Activated CD8-positive, alpha-beta memory T cell treated with anti-CD3 and anti-CD28 coated beads, Interleukin-2, amount 10 ng/mL, durations not matched to agents 7 days and 5 days (primary cell): ENCODE measurements at regions not wholly inside any gene's neighbourhood (a gene's known extent, or its start where the extent isn't known, plus 50 kb on each side); places are given as distances from the start of the nearest gene placed in this dataset.

ENCODE experiments used
- ATAC-seq: fragments of 150-1000 bp; cut with Tn5 transposase; one replicate; pipeline ENCODE4 v1.10.0; 2021; ENCODE audit warnings: moderate library complexity
- CTCF ChIA-PET: fragments of 350-600 bp; sonication (Branson Sonifier 250); formaldehyde crosslinking; loops from one replicate; lab custom pipeline; 2021; ENCODE audit warnings: antibody characterized with exemption; lab: Charles Lee
- DNase-seq: peaks from one replicate; pipeline ENCODE4 v3.0.0-alpha.2; 2020
- H3K27ac Mint-ChIP-seq: one replicate; pipeline ENCODE4 v1.8.0; 2021; ENCODE audit warnings: mild to moderate bottlenecking, mixed read lengths
- H3K27me3 Mint-ChIP-seq: one replicate; pipeline ENCODE4 v1.8.0; 2021; ENCODE audit warnings: mixed read lengths
- H3K36me3 Mint-ChIP-seq: one replicate; pipeline ENCODE4 v1.8.0; 2021; ENCODE audit warnings: mild to moderate bottlenecking, mixed read lengths
- H3K4me1 Mint-ChIP-seq: one replicate; pipeline ENCODE4 v1.8.0; 2021; ENCODE audit warnings: mixed read lengths
- H3K4me3 Mint-ChIP-seq: one replicate; pipeline ENCODE4 v1.8.0; 2021; ENCODE audit warnings: mild to moderate bottlenecking, moderate library complexity, mixed read lengths
- H3K9me3 Mint-ChIP-seq: one replicate; pipeline ENCODE4 v1.8.0; 2022; ENCODE audit warnings: low read depth, mixed read lengths

- CTCF ChIA-PET: interaction anchor here (0.6 kb wide), 1 partner anchor 276 kb away, joined by 3 read pairs; no protein-coding TSS in a partner anchor
- Mint-ChIP-seq H3K9me3 (no peaks in the 10 kb centered on the region), H3K4me3 (no peak overlapping the region), H3K4me1 (no peaks in the 10 kb centered on the region), H3K27me3 (peaks cover 10% of the 10 kb centered on the region), H3K27ac (no peak overlapping the region), H3K36me3 (no peaks in the 10 kb centered on the region)
- no peak for ATAC-seq
- no peak for DNase-seq
These were observed 58.6 kb upstream of the NUDT7 start for GRCh38 chr16:77663711-77664110.

GRCh38 chr16:77666771-77667170, 55.5 kb upstream of the NUDT7 start:
- ATAC-seq (no peak), DNase-seq (no peak)
- Mint-ChIP-seq H3K4me1 (no peaks in the 10 kb centered on the region), H3K4me3 (no peak overlapping the region), H3K9me3 (no peaks in the 10 kb centered on the region), H3K36me3 (no peaks in the 10 kb centered on the region), H3K27me3 (peaks cover 8% of the 10 kb centered on the region), H3K27ac (no peak overlapping the region)
- CTCF ChIA-PET: no interaction called here

- H3K27me3 Mint-ChIP-seq: peaks cover 8% of the 10 kb centered on the region
These were observed 54.1 kb upstream of the NUDT7 start for GRCh38 chr16:77668201-77668600.

GRCh38 chr16:77669057-77669456, 53.3 kb upstream of the NUDT7 start:
- DNase-seq (no peak), ATAC-seq (no peak)
- H3K27ac Mint-ChIP-seq: no peak overlapping the region
- H3K9me3 Mint-ChIP-seq: no peaks in the 10 kb centered on the region
- H3K4me1 Mint-ChIP-seq: no peaks in the 10 kb centered on the region
- H3K4me3 Mint-ChIP-seq: no peak overlapping the region
- H3K36me3 Mint-ChIP-seq: no peaks in the 10 kb centered on the region
- CTCF ChIA-PET: no interaction called here
- peaks cover 8% of the 10 kb centered on the region for H3K27me3 Mint-ChIP-seq

More at GRCh38 chr16:77668201-77668600, 54.1 kb upstream of the NUDT7 start:
- H3K4me3 Mint-ChIP-seq: no peak overlapping the region
- no peaks in the 10 kb centered on the region for H3K4me1 Mint-ChIP-seq
- CTCF ChIA-PET: no interaction called here
- no peaks in the 10 kb centered on the region for H3K36me3 Mint-ChIP-seq
- H3K27ac Mint-ChIP-seq: no peak overlapping the region
- H3K9me3 Mint-ChIP-seq: no peaks in the 10 kb centered on the region
- DNase-seq (no peak), ATAC-seq (no peak)
